ENCODE measurements at regions not wholly inside any gene's neighbourhood (a gene's known extent, or its start where the extent isn't known, plus 50 kb on each side); places are given as distances from the start of the nearest gene placed in this dataset.

DNA sequence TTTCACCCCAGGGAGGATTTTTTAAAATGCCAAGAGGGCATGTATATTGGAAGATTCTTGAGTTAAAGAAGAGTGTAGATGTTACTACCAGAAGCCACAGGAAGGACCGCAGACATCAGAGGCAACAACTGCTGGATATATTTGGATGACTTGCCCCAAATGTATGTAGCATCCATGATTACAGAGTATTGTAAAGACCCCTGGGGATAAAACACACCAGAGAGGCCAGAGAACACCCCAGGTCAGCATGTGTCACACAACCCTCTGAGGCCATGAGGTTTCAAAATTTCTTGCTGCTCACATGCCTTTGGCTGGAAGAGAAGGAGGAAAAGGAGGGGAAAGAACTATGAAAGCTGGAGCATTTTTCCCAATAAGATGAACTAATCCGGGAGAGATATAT lies 108.0 kb upstream of the LSM8 start:
- Histone ChIP-seq H3K9me1 (ENCODE audit: insufficient read depth, low read length) (no peaks in the 10 kb centered on the region), H4K5ac (ENCODE audit: low read depth, low read length) (no peak overlapping the region), H3K4me2 (ENCODE audit: low read depth, low read length) (no peak overlapping the region), H3K14ac (replicated peaks; ENCODE audit: low read depth, low read length) (no peak overlapping the region), H3K27ac (ENCODE audit: insufficient read depth, low read length) (no peak overlapping the region), H2BK20ac (ENCODE audit: low read depth, low read length) (no peak overlapping the region), H3K79me1 (ENCODE audit: low read depth in 1 of 2, low read length in 2 of 2) (no peaks in the 10 kb centered on the region), H4K8ac (ENCODE audit: low read depth in 2 of 2, low read length in 2 of 2) (no peak overlapping the region), H2BK120ac (ENCODE audit: low read depth, low read length) (no peak overlapping the region), H2AK5ac (ENCODE audit: low read depth, low read length) (no peak overlapping the region), H3K27me3 (ENCODE audit: control insufficient read depth, insufficient read depth, low read length) (no peaks in the 10 kb centered on the region), H3K56ac (ENCODE audit: extremely low read depth, insufficient read depth, low read length) (no peak overlapping the region), H2AK9ac (replicated peaks; ENCODE audit: low read depth, low read length, poor library complexity) (no peak overlapping the region), H3K18ac (ENCODE audit: low read depth, low read length) (no peak overlapping the region), H3K4me1 (ENCODE audit: control insufficient read depth, insufficient read depth, low read length) (no peaks in the 10 kb centered on the region), H2BK15ac (ENCODE audit: low read depth, low read length) (no peak overlapping the region), H2AFZ (replicated peaks; ENCODE audit: low read length, poor library complexity) (no peak overlapping the region), H3K23ac (ENCODE audit: low read depth, low read length) (no peak overlapping the region), H3K4me3 (ENCODE audit: insufficient read depth, low read depth, low read length) (no peak overlapping the region), H2BK5ac (ENCODE audit: low read depth, low read length, poor library complexity, severe bottlenecking) (no peak overlapping the region), H3K36me3 (ENCODE audit: control insufficient read depth, insufficient read depth, low read length) (no peaks in the 10 kb centered on the region), H3K9me3 (ENCODE audit: control insufficient read depth, insufficient read depth, low read length) (no peaks in the 10 kb centered on the region), H3K4ac (ENCODE audit: low read depth, low read length) (no peak overlapping the region), H4K20me1 (ENCODE audit: insufficient read depth, low read length) (no peaks in the 10 kb centered on the region), H4K91ac (ENCODE audit: insufficient read depth, low read depth, low read length) (no peak overlapping the region), H3K9ac (ENCODE audit: low read depth, low read length) (no peak overlapping the region)
- ATAC-seq (ENCODE audit: low read depth) = no peak
- ChIA-PET CTCF (no interaction called here), POLR2A (ENCODE audit: unreplicated experiment) (no interaction called here)
- DNase-seq = no peak
- dilution Hi-C loops (cut with HindIII; ENCODE audit: low sequenced_read_pairs, unreplicated experiment) (no loop called here), in situ Hi-C loops (cut with MboI; ENCODE audit: low sequenced_read_pairs) (loop anchor here (25.0 kb wide), 1 partner anchor 314 kb away; no protein-coding TSS in a partner anchor), intact Hi-C loops (cut with micrococcal nuclease) (no loop called here)
- no CpG with 5 or more reads among the region's 2 CpGs for WGBS, 2 experiments (ENCODE audit: extremely low coverage in 2 of 2, insufficient read length in 1 of 2)
- TF ChIP-seq RAD21 (IDR thresholded peaks at IDR 0.05; ENCODE audit: low read length) = no peak
- no peak for TF ChIP-seq CHD1 (IDR thresholded peaks at IDR 0.05; ENCODE audit: low read depth, low read length)
- no peak for TF ChIP-seq RCOR1 (IDR thresholded peaks at IDR 0.05; ENCODE audit: insufficient replicate concordance, low read length)
- no peak for TF ChIP-seq MXI1 (IDR thresholded peaks at IDR 0.05; ENCODE audit: borderline replicate concordance, low read depth, low read length)
- TF ChIP-seq CEBPB (IDR thresholded peaks at IDR 0.05; ENCODE audit: low read depth, low read length) = no peak
- BruUV-seq (replicated peaks) = no TSS peak

All from IMR-90 (cell line).